GM21381 (cell line): ENCODE measurements at regions not wholly inside any gene's neighbourhood (a gene's known extent, or its start where the extent isn't known, plus 50 kb on each side); places are given as distances from the start of the nearest gene placed in this dataset.

Experiments
- ATAC-seq: cut with Tn5 transposase; IDR thresholded peaks from one replicate; pipeline ENCODE4 v1.9.1; 2021; ENCODE audit warnings: mild to moderate bottlenecking, moderate library complexity; ENCODE audit not compliant: unreplicated experiment

DNA sequence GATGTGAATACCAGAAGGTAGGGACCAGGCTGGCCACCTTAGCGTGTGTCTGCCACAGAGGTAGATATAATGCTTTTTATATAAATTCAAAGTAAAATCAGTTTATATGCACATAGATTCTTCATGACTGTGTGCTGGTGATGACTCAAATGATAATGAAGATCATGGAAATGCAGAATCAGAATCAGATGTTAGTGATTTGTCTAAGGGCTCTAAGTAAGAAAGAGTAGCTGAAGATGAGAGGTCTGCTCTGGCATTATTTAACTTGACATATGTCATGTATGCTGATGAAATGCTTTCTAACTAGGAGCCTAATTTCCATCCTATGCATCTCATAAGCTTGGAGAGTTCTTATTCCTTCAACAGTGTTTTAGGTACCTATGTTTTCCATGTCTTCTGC is 50.3 kb upstream of the DPH6 start:
- no peak for ATAC-seq

DNA sequence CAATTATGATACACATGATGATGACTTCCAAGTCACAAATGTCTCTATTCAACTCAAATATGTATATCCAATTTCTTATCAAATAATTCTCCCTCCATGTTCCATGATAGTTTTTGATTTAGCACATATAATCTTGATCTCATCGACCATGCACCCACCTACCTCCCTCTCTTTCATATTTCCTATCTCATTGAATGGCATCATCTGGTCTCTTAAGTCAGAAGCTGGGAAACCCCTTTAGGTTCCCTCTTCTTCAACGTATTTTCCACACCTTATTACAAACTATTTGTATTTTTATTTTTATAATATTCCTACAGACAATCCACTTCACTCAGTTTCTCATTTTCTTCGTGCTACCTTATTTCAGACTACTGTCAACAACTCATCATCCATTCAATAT is 56.9 kb upstream of the DPH6 start:
- ATAC-seq = no peak

GRCh38 chr15:35603301-35603700 is 57.3 kb upstream of the DPH6 start:
- ATAC-seq = peak; percentile 58

DNA sequence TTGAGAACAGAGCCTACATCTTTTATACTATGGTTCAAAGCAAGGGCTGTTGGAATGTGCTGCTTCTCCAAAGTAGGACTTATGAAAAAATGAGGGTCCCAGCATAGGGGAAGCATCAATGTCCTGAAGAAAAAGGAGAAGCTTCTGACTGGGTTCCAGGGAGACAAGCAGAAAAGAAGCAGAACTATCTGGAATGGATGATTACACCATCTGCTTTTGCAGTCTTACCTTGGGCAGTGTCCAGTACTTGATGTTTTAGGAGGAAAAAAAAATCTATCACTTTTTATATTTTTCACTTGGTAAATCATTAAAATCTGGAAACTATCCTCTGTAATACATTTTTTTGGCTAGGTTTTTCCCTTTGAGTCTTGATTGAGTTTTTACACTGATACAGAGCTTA is 57.9 kb upstream of the DPH6 start:
- no peak for ATAC-seq

DNA sequence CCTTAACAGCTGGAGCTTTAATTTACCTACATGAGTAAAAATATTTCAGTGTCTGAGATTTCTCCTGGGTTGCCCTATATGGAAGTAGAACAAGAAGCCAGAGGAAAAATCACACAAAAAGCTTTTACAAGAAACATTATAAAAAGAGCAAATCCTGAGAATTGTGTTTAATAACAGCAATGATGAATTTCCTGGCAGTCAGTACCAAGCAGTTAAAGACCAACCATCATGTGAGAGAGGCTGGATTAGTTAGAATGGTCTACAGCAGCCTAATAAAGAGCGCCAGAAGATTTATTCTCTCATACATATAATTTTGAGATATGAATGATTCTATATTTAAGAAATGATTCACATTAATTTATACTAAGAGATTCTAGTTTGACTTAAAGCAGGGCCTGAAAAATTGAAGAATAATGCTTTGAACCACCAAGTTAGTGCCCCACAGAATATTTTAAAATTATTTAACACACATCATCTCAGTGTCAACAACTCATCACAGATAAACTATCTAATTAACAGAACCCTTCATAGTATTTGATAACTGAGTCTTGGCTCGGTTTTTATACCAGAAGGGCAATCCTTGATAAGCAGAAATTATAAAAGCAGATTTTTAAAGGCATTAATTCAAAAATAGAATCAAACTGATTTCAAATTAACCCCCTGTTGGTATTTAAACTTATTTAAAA is 59.9 kb upstream of the DPH6 start:
- ATAC-seq = no peak

DNA sequence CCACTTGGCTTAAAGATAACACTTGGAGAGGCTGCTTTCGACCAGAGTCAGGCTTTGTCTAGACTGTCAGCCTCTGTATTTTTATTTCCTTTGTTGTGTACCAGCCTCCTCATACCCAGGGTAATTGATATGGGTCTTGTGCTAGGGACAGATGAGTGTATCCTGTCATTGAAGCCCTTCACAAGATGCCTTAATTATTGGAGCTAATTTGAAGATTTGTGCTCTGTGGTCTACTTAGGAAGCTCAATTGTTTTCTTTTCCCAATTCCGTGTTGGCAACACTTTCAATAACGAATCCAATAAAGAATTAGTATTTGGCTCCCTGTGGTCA is 60.5 kb upstream of the DPH6 start:
- no peak for ATAC-seq

DNA sequence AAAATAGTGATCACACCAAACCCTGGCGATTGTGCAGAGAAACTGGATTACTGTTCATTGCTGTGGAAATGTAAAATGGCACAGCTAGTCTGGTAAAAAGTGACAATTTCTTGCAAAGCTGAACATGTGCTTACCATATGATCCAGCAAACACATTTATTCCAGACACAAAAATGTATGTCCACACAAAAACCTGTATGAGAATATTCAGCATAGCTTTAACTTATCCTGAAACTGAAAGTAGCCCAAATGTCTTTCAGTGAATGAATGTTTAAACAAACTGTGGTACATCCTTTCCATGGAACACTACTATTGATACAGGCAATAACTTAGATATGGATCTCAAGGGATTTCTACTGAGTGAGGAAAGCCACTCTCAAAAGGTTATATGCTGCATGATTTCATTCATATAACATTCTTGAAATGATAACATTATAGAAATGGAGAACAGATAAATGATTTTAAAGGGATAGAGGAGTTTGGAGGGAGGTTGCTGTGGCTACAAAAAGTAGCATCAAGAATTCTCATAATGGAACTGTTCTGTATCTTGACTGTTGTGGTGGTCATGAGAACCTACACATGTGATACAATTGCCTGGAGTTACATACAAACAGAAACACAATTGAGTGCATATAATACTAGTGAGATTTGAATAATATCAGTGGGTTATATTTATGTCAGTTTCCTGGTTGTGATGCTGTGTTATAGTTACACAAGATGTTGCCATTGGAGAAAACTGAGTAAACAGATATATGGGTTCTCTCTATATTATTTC is 70.7 kb upstream of the DPH6 start:
- no peak for ATAC-seq

DNA sequence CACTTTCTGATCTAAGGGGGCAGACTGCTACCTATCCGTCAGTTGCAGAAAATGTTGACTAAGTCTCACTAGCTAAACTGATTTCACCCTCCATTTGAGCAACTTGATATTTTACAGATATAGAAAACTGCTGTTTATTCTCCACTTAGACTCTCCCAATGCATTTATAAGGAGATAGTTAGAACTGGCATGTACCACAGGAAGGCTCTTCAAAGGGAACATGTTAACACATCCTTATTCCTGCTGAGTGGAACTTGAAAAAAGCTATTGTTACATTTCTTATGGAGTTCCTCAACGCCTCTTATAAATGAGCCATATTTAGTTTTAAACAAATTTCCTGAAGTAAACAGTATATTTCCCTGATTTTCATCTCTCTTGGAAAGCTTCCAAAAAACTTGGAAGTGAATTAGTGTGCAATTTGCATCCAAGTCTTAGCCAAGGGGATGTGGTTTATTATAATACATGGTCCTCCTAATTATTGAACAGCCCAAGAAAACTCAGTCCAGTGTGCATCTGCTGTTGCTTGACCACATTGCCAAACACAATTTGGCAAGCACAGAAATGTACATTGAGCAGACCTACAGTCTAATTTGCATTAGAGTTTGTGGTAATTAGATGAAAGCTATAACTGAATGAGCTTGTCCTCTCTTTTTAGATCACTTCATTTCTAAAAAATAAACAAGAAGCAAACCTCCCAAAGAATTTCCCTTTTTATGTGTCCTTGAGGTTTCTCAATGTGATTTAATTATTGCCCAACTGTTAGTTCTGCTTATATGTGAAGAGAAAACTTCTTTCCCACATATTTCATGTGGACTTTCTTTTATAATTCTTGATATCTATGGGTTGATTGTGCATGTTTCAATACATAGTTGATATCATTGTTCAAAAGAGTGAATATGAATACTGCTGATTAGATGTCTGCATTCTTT is 72.6 kb upstream of the DPH6 start:
- ATAC-seq = no peak

- no peak for ATAC-seq
These were observed 76.8 kb upstream of the DPH6 start for GRCh38 chr15:35622641-35623340.

DNA sequence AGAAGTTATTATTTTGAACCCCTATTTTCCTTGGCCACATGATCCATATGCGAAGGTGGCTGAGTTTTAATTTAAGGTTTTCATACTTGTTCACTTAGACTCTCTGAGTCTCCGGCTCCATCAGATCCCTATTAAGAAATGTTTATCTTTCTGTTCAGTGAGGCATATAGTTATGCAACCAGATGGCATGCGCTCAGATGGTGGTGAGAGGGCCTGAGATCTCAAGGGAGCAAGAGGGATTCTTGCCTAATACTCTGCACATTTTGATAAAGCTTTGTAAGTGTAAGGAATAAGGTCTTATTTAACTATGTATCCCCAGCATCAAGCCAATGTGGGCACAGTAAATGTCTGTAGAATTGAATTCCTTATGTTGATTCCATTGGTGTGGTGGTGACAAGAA is 78.9 kb upstream of the DPH6 start:
- ATAC-seq = no peak

DNA sequence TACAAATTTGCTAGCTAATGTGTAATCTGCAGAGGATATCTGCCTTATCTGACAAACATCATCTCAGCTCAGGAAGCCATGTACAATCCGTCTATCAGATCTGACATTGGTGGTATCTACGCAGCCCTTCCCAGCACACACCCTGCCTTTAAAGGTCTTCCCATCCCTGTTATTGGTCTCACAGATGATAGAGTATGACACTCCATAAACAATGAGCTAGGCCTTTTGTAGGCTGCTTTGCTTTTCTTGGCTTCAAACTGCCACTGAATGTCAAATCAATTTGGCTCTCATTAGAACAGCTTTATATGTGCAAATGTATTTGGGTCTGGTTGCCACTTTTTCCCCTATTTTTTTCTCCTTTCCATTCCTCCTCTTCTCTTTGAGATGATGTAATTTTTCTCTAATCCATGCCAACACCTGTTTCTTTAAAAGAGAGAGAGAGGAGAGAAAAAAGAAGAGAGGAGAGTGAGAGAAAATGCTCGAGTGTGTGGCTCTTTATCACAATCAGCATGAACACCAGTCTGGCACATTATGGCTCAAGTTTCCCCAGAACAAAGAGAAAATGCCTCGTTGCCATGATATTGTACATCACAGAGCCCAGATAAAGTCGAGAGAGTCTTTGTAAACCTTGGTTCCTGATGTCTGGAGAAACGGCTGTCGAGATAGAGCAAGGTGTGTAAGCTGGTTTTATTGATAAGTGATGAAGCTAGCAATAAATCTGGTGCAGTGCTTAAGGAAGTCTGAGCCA is 80.8 kb upstream of the DPH6 start:
- ATAC-seq = no peak

GRCh38 chr15:35627696-35628095 is 81.7 kb upstream of the DPH6 start:
- no peak for ATAC-seq

DNA sequence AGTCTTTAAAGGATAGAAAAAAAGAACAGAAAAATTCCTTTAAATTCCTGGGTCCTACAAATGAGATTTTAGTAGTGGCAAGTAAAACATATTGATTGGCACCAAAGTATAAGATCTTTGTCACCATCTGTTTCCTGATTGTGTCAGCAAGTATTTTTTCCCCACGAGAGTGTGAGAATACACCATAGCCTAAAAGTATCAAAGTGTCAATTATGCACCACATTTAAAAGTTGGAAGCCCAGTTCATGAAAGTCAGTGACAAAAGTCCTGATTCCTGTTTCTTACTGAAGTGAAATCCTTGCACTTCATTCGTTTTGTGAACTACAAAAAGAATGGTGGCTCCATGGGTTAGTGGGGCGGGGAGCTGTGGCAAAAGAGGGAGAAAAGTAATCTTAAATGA is 83.8 kb upstream of the DPH6 start:
- ATAC-seq = no peak

- no peak for ATAC-seq
These were observed 84.6 kb upstream of the DPH6 start for GRCh38 chr15:35630532-35630931.

DNA sequence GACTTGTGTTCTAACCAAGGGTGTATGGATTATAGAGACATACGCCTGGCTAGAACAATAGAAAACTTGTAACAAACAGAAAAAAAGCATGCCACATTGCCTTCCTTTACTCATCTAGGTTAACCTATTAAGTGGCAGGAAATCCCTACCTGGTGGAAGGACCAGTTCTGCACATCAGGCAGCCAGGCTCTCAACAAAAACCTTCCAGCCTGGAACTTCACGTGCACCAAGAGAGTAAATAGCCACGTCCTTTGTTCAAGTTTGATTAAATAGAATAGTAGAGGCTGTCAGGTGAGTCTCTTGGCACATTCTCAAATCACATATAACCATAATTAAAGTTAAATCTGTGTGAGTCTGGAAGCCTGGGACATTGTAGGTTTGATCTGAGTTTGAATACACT is 85.0 kb upstream of the DPH6 start:
- no peak for ATAC-seq

DNA sequence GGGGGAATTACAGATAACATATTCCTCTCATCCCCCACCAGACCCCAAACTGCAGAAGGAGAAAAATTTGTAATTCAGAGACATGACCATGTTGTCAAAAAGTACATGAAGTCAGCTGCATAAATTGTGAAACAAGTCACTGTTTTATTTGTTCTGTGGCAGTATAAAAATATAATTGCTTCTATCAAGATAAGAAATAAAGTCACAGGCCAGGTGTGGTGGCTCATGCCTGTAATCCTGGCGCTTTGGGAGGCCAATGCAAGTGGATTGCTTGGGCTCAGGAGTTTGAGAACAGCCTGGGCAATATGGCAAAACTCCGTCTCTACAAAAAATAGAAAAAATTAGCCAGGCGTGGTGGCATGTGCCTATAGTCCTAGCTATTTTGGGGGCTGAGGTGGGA is 87.7 kb upstream of the DPH6 start:
- ATAC-seq = no peak

GRCh38 chr15:35646790-35647189 is 100.8 kb upstream of the DPH6 start:
- no peak for ATAC-seq

DNA sequence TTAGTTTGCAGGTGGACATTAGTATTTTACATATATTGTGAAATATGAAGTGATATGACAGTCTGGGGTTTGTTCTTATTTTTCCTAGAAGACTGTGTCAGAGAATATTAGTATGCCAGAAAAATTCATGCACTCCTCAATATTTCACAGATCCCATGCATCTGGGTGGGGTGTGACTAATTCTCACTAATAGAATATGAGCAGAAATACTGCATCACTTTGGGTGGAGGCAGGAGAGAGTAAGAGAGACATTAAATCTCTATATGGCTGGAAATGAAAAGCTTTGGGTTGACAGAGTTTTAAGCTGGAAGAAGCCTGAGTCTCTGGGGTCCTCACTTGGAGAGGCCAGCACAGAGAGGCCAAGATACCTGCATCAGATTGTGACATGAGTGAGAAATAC is 101.3 kb upstream of the DPH6 start:
- no peak for ATAC-seq

DNA sequence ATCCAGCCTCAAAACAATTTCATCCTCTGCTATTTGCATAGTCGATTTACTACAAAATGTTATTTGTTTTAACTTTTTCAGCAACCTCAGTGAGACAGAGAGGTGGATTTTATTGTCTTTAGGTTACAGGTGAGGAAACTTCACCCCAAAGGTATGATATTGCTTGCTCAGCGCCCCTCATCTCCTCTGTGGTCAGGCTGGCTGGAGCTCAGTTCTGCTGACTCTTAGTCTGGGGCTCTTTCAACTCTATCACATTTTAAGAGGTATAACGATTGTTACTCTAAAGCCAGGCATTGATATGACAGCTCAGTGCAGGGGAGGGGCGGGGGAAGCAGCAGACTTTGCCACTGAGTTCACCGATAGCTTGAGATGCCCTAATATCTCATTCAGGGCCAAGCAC is 103.0 kb upstream of the DPH6 start:
- ATAC-seq = no peak

GRCh38 chr15:35649575-35649974 is 103.6 kb upstream of the DPH6 start:
- ATAC-seq = no peak
